Nephron (organoid): ENCODE measurements at regions not wholly inside any gene's neighbourhood (a gene's known extent, or its start where the extent isn't known, plus 50 kb on each side); places are given as distances from the start of the nearest gene placed in this dataset.

Experiments
- H3K27ac Mint-ChIP-seq, 3 experiments: 2 replicates each; pipeline ENCODE4 v1.8.0; 2020; ENCODE audit warnings: mixed read lengths in 3 of 3, mild to moderate bottlenecking in 2 of 3, moderate library complexity in 1 of 3
- H3K27me3 Mint-ChIP-seq: 2 replicates; pipeline ENCODE4 v1.8.0; 2021; ENCODE audit warnings: low read depth, mild to moderate bottlenecking, moderate library complexity, mixed read lengths
- H3K36me3 Mint-ChIP-seq: 2 replicates; pipeline ENCODE4 v1.8.0; 2020; ENCODE audit warnings: low read depth, mixed read lengths
- H3K4me1 Mint-ChIP-seq: 2 replicates; pipeline ENCODE4 v1.8.0; 2020; ENCODE audit warnings: mixed read lengths
- H3K4me3 Mint-ChIP-seq, 3 experiments: 2 replicates each; pipeline ENCODE4 v1.8.0; 2020; ENCODE audit warnings: mild to moderate bottlenecking in 3 of 3, mixed read lengths in 3 of 3, moderate library complexity in 2 of 3
- H3K9me3 Mint-ChIP-seq: 2 replicates; pipeline ENCODE4 v1.8.0; 2020; ENCODE audit warnings: mixed read lengths
- CTCF ChIP-seq, 3 experiments: fragments of 200-600 bp; sonication (generic); IDR thresholded peaks; one replicate each; pipeline ENCODE4 v1.5.0; 2021; ENCODE audit warnings: antibody characterized with exemption in 3 of 3; ENCODE audit not compliant: unreplicated experiment in 3 of 3

- Mint-ChIP-seq H3K27ac (peak overlapping the region in 2 of 3 experiments; percentile 63 to 65), H3K9me3 (no peaks in the 10 kb centered on the region), H3K27me3 (no peaks in the 10 kb centered on the region), H3K4me3 (no peak overlapping the region), H3K36me3 (no peaks in the 10 kb centered on the region), H3K4me1 (peaks cover 14% of the 10 kb centered on the region)
- no peak for TF ChIP-seq CTCF (IDR thresholded peaks at IDR 0.05; ENCODE audit: unreplicated experiment in 3 of 3)
Observed at GRCh38 chr11:26204101-26204500, 127.8 kb upstream of the ANO3 start.

DNA sequence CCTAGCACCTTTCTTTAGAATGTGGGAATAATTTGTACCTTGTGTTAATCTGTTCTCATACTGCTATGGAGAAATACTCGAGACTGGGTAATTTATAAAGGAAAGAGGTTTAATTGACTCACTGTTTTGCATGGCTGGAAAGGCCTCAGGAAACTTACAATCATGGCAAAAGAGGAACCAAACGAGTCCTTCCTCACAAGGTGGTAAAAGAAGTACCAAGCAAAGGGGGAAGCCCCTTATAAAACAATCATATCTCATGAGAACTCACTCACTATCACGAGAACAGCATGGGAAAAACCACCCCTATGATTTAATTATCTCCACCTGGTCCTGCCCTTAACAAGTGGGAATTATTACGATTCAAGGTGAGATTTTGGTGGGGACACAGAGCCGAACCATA lies 127.1 kb upstream of the ANO3 start:
- Mint-ChIP-seq H3K36me3 (no peaks in the 10 kb centered on the region), H3K4me3 (no peak overlapping the region), H3K4me1 (peaks cover 6% of the 10 kb centered on the region), H3K27ac (no peak overlapping the region), H3K9me3 (peaks cover under 1% of the 10 kb centered on the region), H3K27me3 (no peaks in the 10 kb centered on the region)
- no peak for TF ChIP-seq CTCF (IDR thresholded peaks at IDR 0.05; ENCODE audit: unreplicated experiment in 3 of 3)

GRCh38 chr11:26219183-26220117 lies 112.5 kb upstream of the ANO3 start:
- peaks cover 4% of the 10 kb centered on the region for H3K36me3 Mint-ChIP-seq
- H3K27ac Mint-ChIP-seq: peak overlapping the region in 2 of 3 experiments; percentile 3 to 5
- TF ChIP-seq CTCF (IDR thresholded peaks at IDR 0.05; ENCODE audit: unreplicated experiment in 3 of 3): no peak
- H3K27me3 Mint-ChIP-seq: no peaks in the 10 kb centered on the region
- H3K4me3 Mint-ChIP-seq: no peak overlapping the region
- no peaks in the 10 kb centered on the region for H3K9me3 Mint-ChIP-seq
- no peaks in the 10 kb centered on the region for H3K4me1 Mint-ChIP-seq

DNA sequence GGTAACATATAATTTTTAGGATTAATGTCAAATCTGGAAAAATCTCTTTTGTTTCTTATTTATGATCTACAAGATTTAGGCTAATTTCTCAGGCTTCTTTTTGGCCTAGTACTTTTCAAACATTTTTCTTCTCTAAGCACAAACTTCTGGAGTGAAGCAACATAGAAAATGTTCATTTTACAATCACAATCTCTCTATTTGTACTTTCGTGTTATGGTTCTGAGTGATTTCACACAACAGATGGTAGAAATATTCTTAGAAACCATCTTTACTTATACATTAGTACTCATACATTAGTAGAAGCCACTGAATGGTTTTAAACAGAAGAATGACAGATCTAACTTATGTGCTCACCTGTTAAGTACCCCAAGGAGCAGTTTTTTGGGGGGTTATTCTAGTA lies 106.3 kb upstream of the ANO3 start:
- H3K27ac Mint-ChIP-seq: no peak overlapping the region
- H3K4me3 Mint-ChIP-seq: no peak overlapping the region
- H3K9me3 Mint-ChIP-seq: no peaks in the 10 kb centered on the region
- H3K27me3 Mint-ChIP-seq: no peaks in the 10 kb centered on the region
- H3K4me1 Mint-ChIP-seq: peaks cover 4% of the 10 kb centered on the region
- peaks cover 4% of the 10 kb centered on the region for H3K36me3 Mint-ChIP-seq
- TF ChIP-seq CTCF (IDR thresholded peaks at IDR 0.05; ENCODE audit: unreplicated experiment in 3 of 3): no peak

GRCh38 chr11:26227301-26227746 lies 104.6 kb upstream of the ANO3 start:
- Mint-ChIP-seq H3K9me3 (no peaks in the 10 kb centered on the region), H3K36me3 (peaks cover 4% of the 10 kb centered on the region), H3K27me3 (no peaks in the 10 kb centered on the region), H3K4me1 (peaks cover 4% of the 10 kb centered on the region), H3K27ac (no peak overlapping the region), H3K4me3 (no peak overlapping the region)
- TF ChIP-seq CTCF (IDR thresholded peaks at IDR 0.05; ENCODE audit: unreplicated experiment in 3 of 3): peak; percentile 48 to 68 (median 53)
